Cardiac muscle cell (in vitro differentiated cells and primary cell): ENCODE measurements at regions not wholly inside any gene's neighbourhood (a gene's known extent, or its start where the extent isn't known, plus 50 kb on each side); places are given as distances from the start of the nearest gene placed in this dataset.
A peak's percentile ranks its signal among the peaks of the same experiment; 100 is the strongest.

Experiments used
- DNase-seq, 2 donors: peaks; one replicate each; pipeline versions ENCODE4 v3.0.0 to v3.0.0-alpha.2; 2010 to 2017; ENCODE audit warnings: low read depth in 1 of 2, low spot score in 1 of 2
- H3K27ac ChIP-seq: fragments of 200-600 bp; sonication (generic); 2 replicates; pipeline ENCODE4 v1.5.1; 2016
- H3K27me3 ChIP-seq: fragments of 200-600 bp; sonication (generic); 2 replicates; pipeline ENCODE4 v1.6.0; 2016; ENCODE audit warnings: control low read depth
- H3K36me3 ChIP-seq: fragments of 200-600 bp; sonication (generic); 2 replicates; pipeline ENCODE4 v1.5.1; 2016; ENCODE audit warnings: control low read depth
- H3K4me1 ChIP-seq: fragments of 200-600 bp; sonication (generic); 2 replicates; pipeline ENCODE4 v1.8.1; 2017; ENCODE audit warnings: low read depth, mild to moderate bottlenecking, mixed run types
- H3K4me3 ChIP-seq: fragments of 200-600 bp; sonication (generic); 2 replicates; pipeline ENCODE4 v1.5.1; 2016; ENCODE audit warnings: mild to moderate bottlenecking
- H3K9me3 ChIP-seq: fragments of 200-600 bp; sonication (generic); 2 replicates; pipeline ENCODE4 v1.5.1; 2017; ENCODE audit warnings: low read depth, mild to moderate bottlenecking, control low read depth
- TF ChIP-seq, protein P1 (sequence below): IDR thresholded peaks from 2 replicates; pipeline ENCODE4 v1.5.1; 2012; ENCODE audit warnings: low read depth, mild to moderate bottlenecking, low read length

DNA sequence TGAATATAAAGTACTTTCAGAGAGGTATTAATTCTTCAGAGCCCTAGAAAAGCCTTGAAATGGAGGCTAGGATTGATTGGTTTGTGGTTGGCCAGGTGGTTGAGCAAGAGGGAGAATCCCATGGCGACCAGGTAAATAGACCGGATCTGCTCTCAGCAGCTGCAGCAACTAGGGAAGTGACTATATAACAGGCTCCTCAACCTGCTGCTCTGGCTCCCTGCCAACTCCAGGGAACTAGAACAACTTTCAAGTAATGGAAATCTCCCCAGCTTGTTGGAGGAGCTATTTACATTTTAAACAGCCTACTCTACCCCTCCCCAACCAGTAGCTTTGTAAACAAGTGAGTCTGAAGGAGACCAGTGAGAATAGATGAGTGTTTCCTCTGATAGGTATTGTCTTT, 121.8 kb upstream of the CADM2 start:
- DNase-seq = peak in 1 of 2 donors; percentile 58
- TF ChIP-seq, protein P1, sequence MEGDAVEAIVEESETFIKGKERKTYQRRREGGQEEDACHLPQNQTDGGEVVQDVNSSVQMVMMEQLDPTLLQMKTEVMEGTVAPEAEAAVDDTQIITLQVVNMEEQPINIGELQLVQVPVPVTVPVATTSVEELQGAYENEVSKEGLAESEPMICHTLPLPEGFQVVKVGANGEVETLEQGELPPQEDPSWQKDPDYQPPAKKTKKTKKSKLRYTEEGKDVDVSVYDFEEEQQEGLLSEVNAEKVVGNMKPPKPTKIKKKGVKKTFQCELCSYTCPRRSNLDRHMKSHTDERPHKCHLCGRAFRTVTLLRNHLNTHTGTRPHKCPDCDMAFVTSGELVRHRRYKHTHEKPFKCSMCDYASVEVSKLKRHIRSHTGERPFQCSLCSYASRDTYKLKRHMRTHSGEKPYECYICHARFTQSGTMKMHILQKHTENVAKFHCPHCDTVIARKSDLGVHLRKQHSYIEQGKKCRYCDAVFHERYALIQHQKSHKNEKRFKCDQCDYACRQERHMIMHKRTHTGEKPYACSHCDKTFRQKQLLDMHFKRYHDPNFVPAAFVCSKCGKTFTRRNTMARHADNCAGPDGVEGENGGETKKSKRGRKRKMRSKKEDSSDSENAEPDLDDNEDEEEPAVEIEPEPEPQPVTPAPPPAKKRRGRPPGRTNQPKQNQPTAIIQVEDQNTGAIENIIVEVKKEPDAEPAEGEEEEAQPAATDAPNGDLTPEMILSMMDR = no peak
- no peak overlapping the region for H3K27ac ChIP-seq
- no peak overlapping the region for H3K4me3 ChIP-seq
- no peaks in the 10 kb centered on the region for H3K4me1 ChIP-seq
- no peaks in the 10 kb centered on the region for H3K36me3 ChIP-seq
- H3K27me3 ChIP-seq = no peaks in the 10 kb centered on the region
- no peaks in the 10 kb centered on the region for H3K9me3 ChIP-seq

DNA sequence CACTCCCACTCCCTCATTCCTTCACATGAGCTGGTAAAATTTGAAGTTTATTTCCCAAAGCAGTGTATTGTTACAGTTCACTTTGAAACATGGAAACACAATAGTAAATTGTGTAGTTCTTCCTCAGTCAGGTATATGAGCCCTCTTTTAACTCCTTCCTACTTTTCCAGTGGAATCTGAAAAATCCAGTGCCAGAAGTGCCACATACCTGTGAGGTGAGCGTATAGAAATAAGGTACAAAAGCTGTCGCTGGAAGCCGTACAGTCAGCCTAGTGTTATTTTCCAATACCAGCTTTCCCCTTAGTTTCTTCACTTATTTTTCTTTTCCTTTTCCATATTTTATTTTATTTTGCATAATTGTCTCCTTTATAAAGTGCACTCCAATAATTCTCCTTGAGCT, 81.7 kb upstream of the CADM2 start:
- no peak for DNase-seq
- Histone ChIP-seq H3K4me1 (no peaks in the 10 kb centered on the region), H3K27ac (no peak overlapping the region), H3K27me3 (no peaks in the 10 kb centered on the region), H3K36me3 (no peaks in the 10 kb centered on the region), H3K9me3 (no peaks in the 10 kb centered on the region), H3K4me3 (no peak overlapping the region)
- TF ChIP-seq, protein P1 = no peak

DNA sequence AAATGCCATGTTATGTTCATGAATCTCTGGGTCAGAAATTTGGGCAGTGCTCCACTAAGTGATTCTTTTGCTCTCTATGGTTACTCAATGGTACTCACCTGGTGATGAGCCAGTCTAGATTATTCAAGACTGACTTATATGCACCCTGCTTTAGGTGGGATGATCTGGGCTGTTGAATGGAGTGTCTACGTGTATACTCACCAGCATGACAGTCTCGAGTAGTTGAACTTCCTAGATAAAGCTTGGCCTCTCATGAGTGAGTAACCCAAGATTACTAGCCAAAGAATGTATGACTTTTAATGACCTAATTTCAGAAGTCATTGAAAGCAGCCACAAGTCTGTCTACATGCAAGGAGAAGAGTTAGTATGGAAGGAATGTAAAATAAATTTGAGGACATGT, 77.5 kb upstream of the CADM2 start:
- H3K36me3 ChIP-seq = no peaks in the 10 kb centered on the region
- no peak overlapping the region for H3K4me3 ChIP-seq
- H3K27me3 ChIP-seq = no peaks in the 10 kb centered on the region
- no peaks in the 10 kb centered on the region for H3K9me3 ChIP-seq
- no peaks in the 10 kb centered on the region for H3K4me1 ChIP-seq
- no peak for DNase-seq
- H3K27ac ChIP-seq = no peak overlapping the region
- TF ChIP-seq, protein P1 = no peak

DNA sequence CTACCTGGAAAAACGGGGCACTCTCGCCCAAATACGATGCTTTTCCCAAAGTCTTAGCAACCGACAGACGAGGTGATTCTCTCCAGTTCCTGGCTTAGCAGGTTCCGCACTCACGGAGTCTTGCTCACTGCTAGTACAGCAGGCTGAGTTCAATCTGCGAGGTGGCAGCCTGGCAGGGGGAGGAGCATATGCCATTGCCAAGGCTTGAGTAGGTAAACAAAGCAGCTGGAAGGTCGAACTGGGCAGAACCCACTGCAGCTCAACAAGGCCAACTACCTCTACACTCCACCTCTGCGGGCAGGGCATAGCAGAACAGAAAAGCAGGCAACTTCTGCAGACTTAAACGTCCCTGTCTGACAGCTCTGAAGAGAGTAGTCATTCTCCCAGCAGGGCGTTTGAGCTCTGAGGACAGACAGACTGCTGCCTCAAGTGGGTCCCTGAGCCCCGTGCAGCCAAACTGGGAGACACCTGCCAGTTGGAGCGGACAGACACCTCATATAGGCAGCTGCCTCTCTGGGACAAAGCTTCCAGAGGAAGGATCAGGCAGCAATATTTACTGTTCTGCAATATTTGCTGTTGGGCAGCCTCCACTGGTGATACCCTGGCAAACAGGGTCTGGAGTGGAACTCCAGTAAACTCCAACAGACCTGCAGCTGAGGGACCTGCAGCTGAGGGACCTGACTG, 73.4 kb upstream of the CADM2 start:
- TF ChIP-seq, protein P1 = no peak
- Histone ChIP-seq H3K4me3 (no peak overlapping the region), H3K9me3 (no peaks in the 10 kb centered on the region), H3K36me3 (no peaks in the 10 kb centered on the region), H3K27me3 (no peaks in the 10 kb centered on the region), H3K4me1 (no peaks in the 10 kb centered on the region), H3K27ac (no peak overlapping the region)
- DNase-seq = no peak

DNA sequence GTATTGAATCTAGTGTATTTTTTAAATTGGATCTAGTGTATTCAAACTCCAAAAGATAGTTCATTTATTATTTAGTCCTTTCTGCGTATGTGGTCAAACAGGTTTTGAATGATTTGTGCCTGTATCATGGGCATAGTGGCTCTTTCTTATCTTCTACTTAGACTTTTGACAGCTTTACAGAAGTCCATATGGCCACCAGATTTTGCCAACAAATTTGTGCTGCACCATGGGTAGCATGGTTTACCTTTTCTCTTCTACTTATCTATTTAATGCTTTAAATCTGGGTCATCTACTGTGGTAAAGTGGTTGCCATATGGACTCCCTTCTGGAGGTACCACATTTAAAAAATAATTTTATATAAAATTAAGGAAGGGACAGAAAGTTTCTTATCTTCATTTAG, 66.9 kb upstream of the CADM2 start:
- no peak for DNase-seq
- H3K36me3 ChIP-seq = no peaks in the 10 kb centered on the region
- H3K9me3 ChIP-seq = no peaks in the 10 kb centered on the region
- TF ChIP-seq, protein P1 = no peak
- H3K4me1 ChIP-seq = no peaks in the 10 kb centered on the region
- H3K27ac ChIP-seq = no peak overlapping the region
- H3K4me3 ChIP-seq = no peak overlapping the region
- no peaks in the 10 kb centered on the region for H3K27me3 ChIP-seq
